ENCODE measurements at regions not wholly inside any gene's neighbourhood (a gene's known extent, or its start where the extent isn't known, plus 50 kb on each side); places are given as distances from the start of the nearest gene placed in this dataset.

DNA sequence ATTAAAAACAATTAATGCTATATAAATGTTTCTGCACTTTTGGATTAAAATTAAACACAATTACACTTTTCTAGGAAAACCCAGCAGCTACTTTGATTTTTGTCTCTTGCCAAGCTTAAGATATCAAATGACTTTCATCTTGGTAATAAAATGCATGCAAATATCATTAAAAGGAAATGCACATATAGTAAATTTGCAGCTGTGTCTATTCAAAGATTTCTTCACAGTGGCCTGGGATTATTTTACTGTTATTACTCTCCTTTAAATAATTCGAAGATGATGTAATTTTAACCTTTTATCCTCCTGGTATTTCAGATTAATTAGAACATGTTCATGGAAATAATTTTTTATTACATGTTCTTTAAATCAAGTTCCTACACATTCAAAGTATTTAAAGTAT lies 529.5 kb upstream of the RGMB start:
- TF ChIP-seq, protein P1, sequence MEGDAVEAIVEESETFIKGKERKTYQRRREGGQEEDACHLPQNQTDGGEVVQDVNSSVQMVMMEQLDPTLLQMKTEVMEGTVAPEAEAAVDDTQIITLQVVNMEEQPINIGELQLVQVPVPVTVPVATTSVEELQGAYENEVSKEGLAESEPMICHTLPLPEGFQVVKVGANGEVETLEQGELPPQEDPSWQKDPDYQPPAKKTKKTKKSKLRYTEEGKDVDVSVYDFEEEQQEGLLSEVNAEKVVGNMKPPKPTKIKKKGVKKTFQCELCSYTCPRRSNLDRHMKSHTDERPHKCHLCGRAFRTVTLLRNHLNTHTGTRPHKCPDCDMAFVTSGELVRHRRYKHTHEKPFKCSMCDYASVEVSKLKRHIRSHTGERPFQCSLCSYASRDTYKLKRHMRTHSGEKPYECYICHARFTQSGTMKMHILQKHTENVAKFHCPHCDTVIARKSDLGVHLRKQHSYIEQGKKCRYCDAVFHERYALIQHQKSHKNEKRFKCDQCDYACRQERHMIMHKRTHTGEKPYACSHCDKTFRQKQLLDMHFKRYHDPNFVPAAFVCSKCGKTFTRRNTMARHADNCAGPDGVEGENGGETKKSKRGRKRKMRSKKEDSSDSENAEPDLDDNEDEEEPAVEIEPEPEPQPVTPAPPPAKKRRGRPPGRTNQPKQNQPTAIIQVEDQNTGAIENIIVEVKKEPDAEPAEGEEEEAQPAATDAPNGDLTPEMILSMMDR (conservative IDR thresholded peaks at IDR 0.05): no peak
- TF ChIP-seq ZFX (IDR thresholded peaks at IDR 0.05): no peak

Measured in C4-2B (cell line).